Effector memory CD8-positive, alpha-beta T cell (primary cell): ENCODE measurements at regions not wholly inside any gene's neighbourhood (a gene's known extent, or its start where the extent isn't known, plus 50 kb on each side); places are given as distances from the start of the nearest gene placed in this dataset.
A peak's percentile ranks its signal among the peaks of the same experiment; 100 is the strongest.
"Not testable (repeated sequence)": the region's sequence is repeated elsewhere in the genome, so short reads cannot be mapped to it uniquely, and the experiment has no call there.

ENCODE experiments used
- ATAC-seq: fragments of 150-1000 bp; cut with Tn5 transposase; replicated peaks from 2 replicates; pipeline ENCODE4 v1.10.0; 2021; ENCODE audit warnings: mild to moderate bottlenecking, moderate library complexity
- DNase-seq, 3 experiments: peaks; one replicate each; pipeline ENCODE4 v3.0.0; 2021
- H3K27ac Mint-ChIP-seq, 2 donors: one replicate each; pipeline ENCODE4 v1.8.0; 2022; ENCODE audit warnings: mild to moderate bottlenecking in 2 of 2, mixed read lengths in 2 of 2, moderate library complexity in 2 of 2
- H3K27me3 Mint-ChIP-seq, 2 donors: one replicate each; pipeline ENCODE4 v1.8.0; 2022; ENCODE audit warnings: mixed read lengths in 2 of 2
- H3K36me3 Mint-ChIP-seq: one replicate; pipeline ENCODE4 v1.8.0; 2022; ENCODE audit warnings: mild to moderate bottlenecking, moderate library complexity, mixed read lengths; ENCODE audit not compliant: insufficient read depth
- H3K4me1 Mint-ChIP-seq, 2 donors: one replicate each; pipeline ENCODE4 v1.8.0; 2022; ENCODE audit warnings: low read depth in 2 of 2, mixed read lengths in 2 of 2
- H3K4me3 Mint-ChIP-seq, 2 donors: one replicate each; pipeline ENCODE4 v1.8.0; 2022; ENCODE audit warnings: mild to moderate bottlenecking in 2 of 2, mixed read lengths in 2 of 2, moderate library complexity in 2 of 2
- H3K9me3 Mint-ChIP-seq, 2 donors: one replicate each; pipeline ENCODE4 v1.8.0; 2022; ENCODE audit warnings: mixed read lengths in 2 of 2

DNA sequence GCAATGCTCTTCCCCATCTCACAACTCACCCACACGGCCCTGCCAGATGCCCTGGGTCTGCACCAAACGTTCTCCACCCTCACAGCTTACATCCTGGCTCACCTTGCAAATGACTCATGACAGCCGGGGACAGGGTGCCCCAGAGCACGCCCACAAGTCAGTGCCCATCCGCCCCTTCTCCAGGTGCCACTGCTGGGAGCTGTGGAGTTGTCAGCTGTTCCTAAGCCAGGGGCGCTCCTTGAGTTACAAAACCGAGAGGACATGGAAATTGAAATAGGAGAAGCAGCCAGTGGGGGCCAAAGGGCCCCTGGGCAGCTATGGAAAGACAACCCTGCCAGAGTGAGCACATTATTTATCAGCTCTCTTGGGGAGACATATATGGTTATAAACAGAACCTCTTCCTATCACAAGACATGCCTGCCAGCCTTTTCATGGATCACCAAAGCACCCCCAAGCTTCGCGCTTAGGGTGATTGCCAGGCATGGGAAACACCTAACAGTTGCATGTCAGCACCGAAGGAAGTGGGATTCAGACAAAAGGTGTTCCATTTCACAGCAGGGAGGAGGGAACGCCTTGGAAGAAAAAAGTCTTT is 236.8 kb downstream of the LY86 start:
- no peak for DNase-seq
- no peak for ATAC-seq
- no peak overlapping the region for H3K4me3 Mint-ChIP-seq
- peaks cover 0 to 1% of the 10 kb centered on the region in 2 donors for H3K9me3 Mint-ChIP-seq
- peaks cover 0 to 7% of the 10 kb centered on the region in 2 donors for H3K4me1 Mint-ChIP-seq
- H3K36me3 Mint-ChIP-seq, result no peaks in the 10 kb centered on the region
- H3K27me3 Mint-ChIP-seq, result peaks cover 7 to 44% of the 10 kb centered on the region in 2 donors
- H3K27ac Mint-ChIP-seq, result no peak overlapping the region

- DNase-seq (no peak), ATAC-seq (peak; percentile 41)
- no peak overlapping the region for H3K27ac Mint-ChIP-seq
- H3K4me1 Mint-ChIP-seq, result peaks cover 0 to 7% of the 10 kb centered on the region in 2 donors
- no peaks in the 10 kb centered on the region for H3K36me3 Mint-ChIP-seq
- peaks cover 0 to 40% of the 10 kb centered on the region in 2 donors for H3K27me3 Mint-ChIP-seq
- no peaks in the 10 kb centered on the region for H3K9me3 Mint-ChIP-seq
- no peak overlapping the region for H3K4me3 Mint-ChIP-seq
Observed at GRCh38 chr6:6826095-6826901, 237.8 kb downstream of the LY86 start.

- no peaks in the 10 kb centered on the region for H3K36me3 Mint-ChIP-seq
- H3K27me3 Mint-ChIP-seq, result peaks cover 0 to 40% of the 10 kb centered on the region in 2 donors
- H3K9me3 Mint-ChIP-seq, result no peaks in the 10 kb centered on the region
- ATAC-seq, result no peak
- no peak for DNase-seq
- H3K27ac Mint-ChIP-seq, result no peak overlapping the region
- H3K4me1 Mint-ChIP-seq, result peaks cover 0 to 7% of the 10 kb centered on the region in 2 donors
- H3K4me3 Mint-ChIP-seq, result no peak overlapping the region
Observed at GRCh38 chr6:6826961-6827360, 238.4 kb downstream of the LY86 start.

GRCh38 chr6:6829872-6830685 is 241.6 kb downstream of the LY86 start:
- Mint-ChIP-seq H3K27me3 (peaks cover 27 to 38% of the 10 kb centered on the region in 2 donors), H3K36me3 (no peaks in the 10 kb centered on the region), H3K9me3 (no peaks in the 10 kb centered on the region), H3K27ac (no peak overlapping the region), H3K4me1 (peaks cover 0 to 6% of the 10 kb centered on the region in 2 donors), H3K4me3 (no peak overlapping the region)
- no peak for ATAC-seq
- DNase-seq, result no peak

DNA sequence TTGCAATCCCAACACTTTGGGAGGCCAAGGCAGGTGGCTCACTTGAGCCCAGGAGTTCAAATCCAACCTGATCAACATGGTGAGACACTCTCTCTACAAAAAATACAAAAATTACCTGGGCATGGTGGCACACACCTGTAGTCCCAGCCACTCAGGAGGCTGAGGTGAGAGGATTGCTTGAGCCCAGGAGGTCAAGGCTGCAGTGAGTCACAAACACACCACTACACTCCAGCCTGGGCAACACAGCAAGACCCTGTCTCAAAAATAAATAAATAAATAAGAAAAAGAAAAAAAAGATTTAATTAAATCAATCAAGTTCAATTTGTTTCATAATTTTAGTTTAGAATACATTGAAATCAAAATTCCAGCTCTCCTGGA is 242.2 kb downstream of the LY86 start:
- peaks cover 27 to 32% of the 10 kb centered on the region in 2 donors for H3K27me3 Mint-ChIP-seq
- not testable (repeated sequence) for H3K4me1 Mint-ChIP-seq, ATAC-seq, H3K9me3 Mint-ChIP-seq, H3K4me3 Mint-ChIP-seq, H3K36me3 Mint-ChIP-seq, H3K27ac Mint-ChIP-seq, DNase-seq

- no peaks in the 10 kb centered on the region for H3K4me1 Mint-ChIP-seq
- H3K27me3 Mint-ChIP-seq, result peaks cover 28 to 32% of the 10 kb centered on the region in 2 donors
- H3K27ac Mint-ChIP-seq, result no peak overlapping the region
- no peak for DNase-seq
- no peak overlapping the region for H3K4me3 Mint-ChIP-seq
- ATAC-seq, result no peak
- H3K9me3 Mint-ChIP-seq, result no peaks in the 10 kb centered on the region
- H3K36me3 Mint-ChIP-seq, result no peaks in the 10 kb centered on the region
Observed at GRCh38 chr6:6832439-6832838, 243.9 kb downstream of the LY86 start.

DNA sequence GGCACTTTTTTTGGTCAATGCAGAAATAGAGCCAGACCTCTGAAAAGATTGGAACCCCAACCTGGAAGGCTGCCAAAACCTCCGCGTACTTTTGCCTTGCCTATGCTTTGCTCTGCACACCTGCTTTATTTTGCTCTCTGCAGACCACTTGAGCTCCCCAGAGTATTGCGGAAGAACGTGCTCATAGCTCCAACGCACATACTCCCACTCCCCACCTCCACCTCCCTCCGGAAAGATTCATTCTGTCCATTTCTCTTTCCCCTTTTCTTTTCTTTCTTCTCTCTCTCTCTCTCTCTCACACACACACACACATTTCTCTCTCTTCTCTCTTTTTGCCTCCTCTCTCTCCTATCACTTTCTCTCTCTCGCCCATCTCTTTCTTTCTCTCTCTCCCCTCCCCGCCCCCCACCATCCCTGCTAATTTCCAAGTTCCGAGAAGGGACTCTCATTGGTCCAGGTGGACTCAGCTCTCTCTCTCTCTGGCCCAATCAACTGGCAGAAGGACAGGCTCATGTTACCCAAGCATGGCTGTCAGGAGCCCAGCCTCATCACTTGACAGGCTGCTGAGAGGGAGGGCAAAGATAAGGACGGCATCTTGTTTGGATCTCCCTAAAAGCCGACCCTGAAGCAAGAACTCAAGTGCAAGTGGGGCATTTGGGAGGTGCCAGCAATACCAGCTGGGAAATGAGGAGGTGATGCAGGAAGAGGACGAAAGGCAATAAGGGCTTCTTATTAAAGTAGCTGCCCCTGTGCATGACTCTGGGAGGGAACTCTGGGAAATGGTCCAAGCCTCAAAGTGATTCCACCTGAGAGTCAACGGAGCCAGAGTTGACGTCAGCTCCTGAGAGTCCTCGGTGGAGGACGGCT is 246.1 kb downstream of the LY86 start:
- ATAC-seq, result no peak
- Mint-ChIP-seq H3K9me3 (no peaks in the 10 kb centered on the region), H3K36me3 (no peaks in the 10 kb centered on the region), H3K4me1 (no peaks in the 10 kb centered on the region), H3K27ac (no peak overlapping the region), H3K4me3 (no peak overlapping the region), H3K27me3 (peaks cover 29 to 44% of the 10 kb centered on the region in 2 donors)
- no peak for DNase-seq

DNA sequence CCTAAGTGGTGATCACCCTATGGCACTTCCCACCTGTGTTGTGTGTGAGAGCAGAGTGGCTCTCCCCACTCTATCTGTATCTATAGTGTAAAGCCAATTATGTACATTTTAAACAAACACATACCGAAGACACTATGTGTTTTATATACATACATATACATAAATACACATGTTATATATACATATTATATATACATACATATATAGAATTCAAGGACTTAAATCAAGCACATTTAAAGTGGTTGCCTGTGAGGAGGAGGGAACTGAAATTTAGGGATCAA is 246.6 kb downstream of the LY86 start:
- Mint-ChIP-seq H3K4me1 (no peaks in the 10 kb centered on the region), H3K9me3 (no peaks in the 10 kb centered on the region)

DNA sequence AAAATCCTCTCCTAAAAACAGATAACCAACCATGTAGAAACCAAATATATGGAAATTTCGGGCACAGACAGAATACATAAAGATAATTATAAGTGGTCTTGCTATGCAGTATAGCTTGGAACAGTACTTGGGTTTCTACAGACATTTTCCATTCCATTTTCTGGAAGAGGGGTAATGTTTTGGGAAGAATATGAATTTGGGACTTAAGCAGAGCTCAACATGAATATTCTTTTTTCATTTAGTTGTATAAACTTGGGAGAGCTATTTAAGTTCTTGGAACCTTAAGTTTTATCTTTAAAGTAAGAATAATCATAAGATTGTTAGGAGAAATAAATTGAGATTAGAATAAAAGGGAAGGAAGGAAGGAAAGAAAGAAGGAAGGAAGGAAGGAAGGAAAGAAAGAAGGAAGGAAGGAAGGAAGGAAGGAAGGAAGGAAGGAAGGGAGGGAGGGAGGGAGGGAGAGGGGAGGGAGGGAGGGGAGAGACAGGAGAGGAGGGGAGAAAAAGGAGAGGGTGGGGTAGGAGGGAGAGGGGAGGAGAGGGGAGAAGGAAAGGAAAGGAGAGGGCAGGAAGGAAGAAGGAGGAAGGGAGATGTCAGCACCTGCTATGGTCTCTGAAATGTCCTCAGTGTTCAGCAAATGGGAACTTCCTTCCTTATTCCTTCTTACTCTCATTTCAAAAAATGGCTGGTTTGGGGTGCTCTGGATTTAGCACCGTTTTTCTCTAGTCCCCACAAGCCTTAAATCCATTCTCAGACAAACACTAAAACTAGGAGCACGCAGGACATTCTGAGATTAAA is 248.3 kb downstream of the LY86 start:
- Mint-ChIP-seq H3K9me3 (no peaks in the 10 kb centered on the region), H3K4me1 (no peaks in the 10 kb centered on the region), H3K27ac (no peak overlapping the region), H3K4me3 (no peak overlapping the region), H3K27me3 (peaks cover 36 to 50% of the 10 kb centered on the region in 2 donors), H3K36me3 (no peaks in the 10 kb centered on the region)
- no peak for ATAC-seq
- DNase-seq, result no peak

More for the DNA sequence above, 246.6 kb downstream of the LY86 start:
- Mint-ChIP-seq H3K4me3 (no peak overlapping the region), H3K36me3 (no peaks in the 10 kb centered on the region), H3K27ac (no peak overlapping the region), H3K27me3 (peaks cover 31 to 46% of the 10 kb centered on the region in 2 donors)
- ATAC-seq, result no peak
- no peak for DNase-seq

- DNase-seq (no peak), ATAC-seq (no peak)
- H3K4me1 Mint-ChIP-seq, result no peaks in the 10 kb centered on the region
- no peak overlapping the region for H3K4me3 Mint-ChIP-seq
- no peaks in the 10 kb centered on the region for H3K9me3 Mint-ChIP-seq
- no peaks in the 10 kb centered on the region for H3K36me3 Mint-ChIP-seq
- no peak overlapping the region for H3K27ac Mint-ChIP-seq
- peaks cover 44 to 55% of the 10 kb centered on the region in 2 donors for H3K27me3 Mint-ChIP-seq
Observed at GRCh38 chr6:6837541-6838080, 249.1 kb downstream of the LY86 start.

DNA sequence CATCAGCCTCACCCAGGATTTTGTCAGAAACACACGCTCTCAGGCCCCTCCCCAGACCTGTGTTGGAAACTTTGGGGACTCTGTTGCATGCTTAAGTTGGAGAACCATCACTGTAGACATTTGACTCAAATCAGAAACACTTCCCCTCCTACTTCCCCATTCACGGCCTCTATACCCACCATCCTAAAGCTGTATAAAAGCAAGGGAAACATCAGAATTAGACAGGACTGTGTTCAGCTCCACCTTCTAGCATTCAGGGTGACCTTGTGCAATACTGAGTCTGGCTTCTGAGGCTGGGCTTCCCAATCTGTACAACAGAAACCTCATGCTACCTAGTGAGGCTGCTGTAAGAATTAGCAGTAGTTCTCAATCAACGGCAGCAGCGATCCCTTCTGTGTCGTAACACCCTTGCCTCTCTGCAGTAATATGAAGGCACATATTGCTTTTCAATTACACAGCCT is 252.3 kb downstream of the LY86 start:
- Mint-ChIP-seq H3K27me3 (peaks cover 35 to 42% of the 10 kb centered on the region in 2 donors), H3K9me3 (peaks cover 3 to 5% of the 10 kb centered on the region in 2 donors), H3K36me3 (no peaks in the 10 kb centered on the region), H3K4me3 (no peak overlapping the region), H3K27ac (no peak overlapping the region), H3K4me1 (no peaks in the 10 kb centered on the region)
- no peak for ATAC-seq
- no peak for DNase-seq

- ATAC-seq, result no peak
- Mint-ChIP-seq H3K4me3 (no peak overlapping the region), H3K9me3 (peaks cover 5 to 10% of the 10 kb centered on the region in 2 donors), H3K27ac (no peak overlapping the region), H3K36me3 (no peaks in the 10 kb centered on the region), H3K27me3 (peaks cover 35 to 49% of the 10 kb centered on the region in 2 donors), H3K4me1 (no peaks in the 10 kb centered on the region)
- DNase-seq, result no peak
Observed at GRCh38 chr6:6841571-6841970, 253.1 kb downstream of the LY86 start.
